K562 (cell line): ENCODE measurements at regions not wholly inside any gene's neighbourhood (a gene's known extent, or its start where the extent isn't known, plus 50 kb on each side); places are given as distances from the start of the nearest gene placed in this dataset.
"Not testable (repeated sequence)": the region's sequence is repeated elsewhere in the genome, so short reads cannot be mapped to it uniquely, and the experiment has no call there.

ENCODE experiments used
- ATAC-seq: fragments of 200-7000 bp; cut with Tn5 transposase; 3 replicates; pipeline ENCODE4 v1.9.1; 2020; ENCODE audit warnings: moderate library complexity
- BruUV-seq: library from RNA; stranded (reverse); fragments of 400-500 nt; replicated peaks from 2 replicates; lab custom pipeline; 2021; lab: Mats Ljungman, UMichigan
- CTCF ChIA-PET: fragments of 300-600 bp; formaldehyde crosslinking; extraction: SDS; loops from one replicate; lab custom pipeline; 2021; ENCODE audit warnings: low intra/inter-chr PET ratio; lab: Yijun Ruan, JAX
- POLR2A ChIA-PET: fragments of 300-600, 350-650 bp; sonication (Branson Sonifier 250); formaldehyde crosslinking; extraction: SDS; loops from one replicate; lab custom pipeline; 2021; ENCODE audit warnings: antibody characterized with exemption, inconsistent platforms; lab: Yijun Ruan, JAX
- DNase-seq, 4 experiments: peaks; one replicate each; pipeline versions ENCODE4 v3.0.0 to v3.0.0-alpha.2; 2011 to 2018; ENCODE audit warnings: low spot score in 3 of 4, mixed read lengths in 3 of 4; ENCODE audit errors: extremely low read depth in 1 of 4
- FAIRE-seq: peaks from 2 replicates; lab custom pipeline; 2011; peaks lifted over from hg19 to GRCh38; lab: Jason Lieb, UNC
- H2AFZ ChIP-seq: 2 replicates; pipeline ENCODE4 v1.6.0; 2011; ENCODE audit warnings: low read depth, low read length, control low read depth, inconsistent platforms
- H3K27ac ChIP-seq: fragments of 200-600 bp; 3 replicates; pipeline ENCODE4 v1.8.0; 2011; ENCODE audit warnings: low read depth, mild to moderate bottlenecking, control low read depth, inconsistent platforms, low read length, moderate library complexity, mixed read lengths; ENCODE audit errors: extremely low read depth
- H3K27me3 ChIP-seq, 2 experiments: fragments of 300-600 bp in 1 of 2; 2 replicates in 1 of 2; 3 replicates in 1 of 2; pipeline versions ENCODE4 v1.6.0 to v1.8.0; 2011; ENCODE audit warnings: inconsistent platforms in 2 of 2, low read length in 2 of 2, mild to moderate bottlenecking in 1 of 2, mixed read lengths in 1 of 2, moderate library complexity in 1 of 2; ENCODE audit not compliant: control insufficient read depth in 2 of 2, insufficient read depth in 2 of 2
- H3K36me3 ChIP-seq: fragments of 300-600 bp; 3 replicates; pipeline ENCODE4 v1.8.0; 2011; ENCODE audit warnings: mild to moderate bottlenecking, low read length, inconsistent platforms; ENCODE audit not compliant: control insufficient read depth, insufficient read depth
- H3K4me1 ChIP-seq, 2 experiments: fragments of 200-600 bp in 1 of 2; replicated peaks in 1 of 2; 2 replicates in 1 of 2; 3 replicates in 1 of 2; pipeline versions ENCODE4 v1.5.1 to v1.8.0; 2011; ENCODE audit warnings: inconsistent platforms in 2 of 2, low read length in 2 of 2, mild to moderate bottlenecking in 1 of 2, mixed read lengths in 1 of 2, moderate library complexity in 1 of 2; ENCODE audit not compliant: control insufficient read depth in 2 of 2, insufficient read depth in 2 of 2
- H3K4me2 ChIP-seq: 2 replicates; pipeline ENCODE4 v1.6.1; 2011; ENCODE audit warnings: low read length, control low read depth, inconsistent platforms, mixed read lengths; ENCODE audit not compliant: insufficient read depth
- H3K4me3 ChIP-seq: fragments of 200-600 bp; sonication (generic), shearing (Covaris generic); 2 replicates; pipeline ENCODE4 v1.5.1; 2016; ENCODE audit warnings: control low read depth, inconsistent platforms
- H3K79me2 ChIP-seq: fragments of 200-600 bp; 3 replicates; pipeline ENCODE4 v1.8.0; 2011; ENCODE audit warnings: low read length, inconsistent platforms; ENCODE audit not compliant: control insufficient read depth, insufficient read depth
- H3K9ac ChIP-seq, 2 experiments: 2 replicates each; pipeline versions ENCODE4 v1.6.0 to v1.6.1; 2011; ENCODE audit warnings: low read depth in 2 of 2, low read length in 2 of 2, control low read depth in 1 of 2, inconsistent platforms in 1 of 2, mild to moderate bottlenecking in 1 of 2, mixed read lengths in 1 of 2; ENCODE audit not compliant: insufficient read depth in 1 of 2
- H3K9me1 ChIP-seq: one replicate; pipeline ENCODE4 v1.6.0; 2011; ENCODE audit warnings: inconsistent platforms, mild to moderate bottlenecking, low read length, moderate library complexity; ENCODE audit not compliant: control insufficient read depth, insufficient read depth
- H3K9me3 ChIP-seq: replicated peaks from 2 replicates; pipeline ENCODE4 v1.5.1; 2011; ENCODE audit warnings: low read depth, low read length, inconsistent platforms; ENCODE audit not compliant: control insufficient read depth, insufficient read depth
- H4K20me1 ChIP-seq: replicated peaks from 2 replicates; pipeline ENCODE4 v1.6.1; 2011; ENCODE audit warnings: low read length, inconsistent platforms, mixed read lengths; ENCODE audit not compliant: control insufficient read depth, insufficient read depth
- WGBS: fragments of 100-300 bp; shearing (Covaris generic); methylation state at CpG from one replicate; pipeline ENCODE4 v1.1.6; 2016; ENCODE audit warnings: low coverage, mixed read lengths; ENCODE audit not compliant: insufficient coverage; ENCODE audit errors: missing lambda C conversion rate; 5-methylcytosine and 5-hydroxymethylcytosine counted together
- in situ Hi-C: fragments of 300-500 bp; cut with MboI; formaldehyde crosslinking; loops from 4 replicates; pipeline ENCODE4 v1.15.0; 2018; ENCODE audit warnings: inconsistent platforms, mixed read lengths
- intact Hi-C: fragments of 100-400 bp; cut with micrococcal nuclease; formaldehyde crosslinking; loops from 2 replicates; pipeline ENCODE4 v1.14.2; 2022

- H3K36me3 ChIP-seq, H3K4me2 ChIP-seq, CTCF ChIA-PET, H3K79me2 ChIP-seq, ATAC-seq, H3K9me1 ChIP-seq, H3K27me3 ChIP-seq, in situ Hi-C loops, DNase-seq, FAIRE-seq, H3K4me1 ChIP-seq, H4K20me1 ChIP-seq, H2AFZ ChIP-seq, H3K9me3 ChIP-seq, POLR2A ChIA-PET, BruUV-seq, H3K27ac ChIP-seq, H3K4me3 ChIP-seq, H3K9ac ChIP-seq, intact Hi-C loops: not testable (repeated sequence)
- 0% methylated on average over 2 of the region's 2 CpGs for WGBS
Measured at GRCh38 chr4:189650436-189650835, 290.2 kb upstream of the FRG1 start.

GRCh38 chr4:189653130-189653653 is 287.5 kb upstream of the FRG1 start:
- CTCF ChIA-PET, H2AFZ ChIP-seq, H4K20me1 ChIP-seq, ATAC-seq, H3K4me3 ChIP-seq, H3K9ac ChIP-seq, H3K36me3 ChIP-seq, in situ Hi-C loops, H3K9me1 ChIP-seq, H3K79me2 ChIP-seq, H3K27ac ChIP-seq, H3K9me3 ChIP-seq, intact Hi-C loops, H3K4me1 ChIP-seq, H3K27me3 ChIP-seq, POLR2A ChIA-PET, H3K4me2 ChIP-seq, BruUV-seq, FAIRE-seq, DNase-seq: not testable (repeated sequence)
- WGBS = no CpG with 5 or more reads among the region's 3 CpGs

- ATAC-seq, H3K36me3 ChIP-seq, H4K20me1 ChIP-seq, POLR2A ChIA-PET, in situ Hi-C loops, H3K4me1 ChIP-seq, H3K4me2 ChIP-seq, H3K27me3 ChIP-seq, intact Hi-C loops, DNase-seq, FAIRE-seq, BruUV-seq, H3K4me3 ChIP-seq, H2AFZ ChIP-seq, H3K9me1 ChIP-seq, H3K79me2 ChIP-seq, H3K9ac ChIP-seq, H3K27ac ChIP-seq, H3K9me3 ChIP-seq, CTCF ChIA-PET: not testable (repeated sequence)
- WGBS = 0% methylated on average over 6 of the region's 7 CpGs
Measured at GRCh38 chr4:189653983-189654382, 286.7 kb upstream of the FRG1 start.

- H3K4me2 ChIP-seq, H3K27ac ChIP-seq, H4K20me1 ChIP-seq, ATAC-seq, BruUV-seq, H3K36me3 ChIP-seq, H3K9me3 ChIP-seq, CTCF ChIA-PET, POLR2A ChIA-PET, H2AFZ ChIP-seq, H3K4me3 ChIP-seq, H3K4me1 ChIP-seq, H3K9me1 ChIP-seq, DNase-seq, FAIRE-seq, in situ Hi-C loops, H3K79me2 ChIP-seq, H3K9ac ChIP-seq, H3K27me3 ChIP-seq, intact Hi-C loops: not testable (repeated sequence)
- 2% methylated on average over 6 of the region's 9 CpGs for WGBS
Measured at GRCh38 chr4:189654396-189654795, 286.3 kb upstream of the FRG1 start.
